Ovary (tissue), 3 donors: ENCODE measurements at regions not wholly inside any gene's neighbourhood (a gene's known extent, or its start where the extent isn't known, plus 50 kb on each side); places are given as distances from the start of the nearest gene placed in this dataset.

Experiments
- POLR2A ChIP-seq: fragments of 450-650 bp; IDR thresholded peaks from one replicate; pipeline ENCODE4 v1.6.1; 2017; ENCODE audit warnings: antibody characterized with exemption, mild to moderate bottlenecking, moderate library complexity
- TF ChIP-seq, protein P1 (sequence below), 3 donors: fragments of 450-650 bp in 2 of 3; fragments of 200-600 bp in 1 of 3; IDR thresholded peaks; one replicate each; pipeline versions ENCODE4 v1.5.1 to v1.8.0; 2016 to 2022; ENCODE audit warnings: antibody characterized with exemption in 3 of 3, mild to moderate bottlenecking in 1 of 3
- donor health status: DM: no; HTN: no; CAD: no.

GRCh38 chr6:154668156-154668555 lies 65.1 kb upstream of the SCAF8 start:
- TF ChIP-seq, protein P1, sequence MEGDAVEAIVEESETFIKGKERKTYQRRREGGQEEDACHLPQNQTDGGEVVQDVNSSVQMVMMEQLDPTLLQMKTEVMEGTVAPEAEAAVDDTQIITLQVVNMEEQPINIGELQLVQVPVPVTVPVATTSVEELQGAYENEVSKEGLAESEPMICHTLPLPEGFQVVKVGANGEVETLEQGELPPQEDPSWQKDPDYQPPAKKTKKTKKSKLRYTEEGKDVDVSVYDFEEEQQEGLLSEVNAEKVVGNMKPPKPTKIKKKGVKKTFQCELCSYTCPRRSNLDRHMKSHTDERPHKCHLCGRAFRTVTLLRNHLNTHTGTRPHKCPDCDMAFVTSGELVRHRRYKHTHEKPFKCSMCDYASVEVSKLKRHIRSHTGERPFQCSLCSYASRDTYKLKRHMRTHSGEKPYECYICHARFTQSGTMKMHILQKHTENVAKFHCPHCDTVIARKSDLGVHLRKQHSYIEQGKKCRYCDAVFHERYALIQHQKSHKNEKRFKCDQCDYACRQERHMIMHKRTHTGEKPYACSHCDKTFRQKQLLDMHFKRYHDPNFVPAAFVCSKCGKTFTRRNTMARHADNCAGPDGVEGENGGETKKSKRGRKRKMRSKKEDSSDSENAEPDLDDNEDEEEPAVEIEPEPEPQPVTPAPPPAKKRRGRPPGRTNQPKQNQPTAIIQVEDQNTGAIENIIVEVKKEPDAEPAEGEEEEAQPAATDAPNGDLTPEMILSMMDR (IDR thresholded peaks at IDR 0.05): no peak
- TF ChIP-seq POLR2A: no peak
